VCaP (cell line): ENCODE measurements at regions not wholly inside any gene's neighbourhood (a gene's known extent, or its start where the extent isn't known, plus 50 kb on each side); places are given as distances from the start of the nearest gene placed in this dataset.

Experiments
- H3K27ac ChIP-seq: fragments of 450-650 bp; 2 replicates; pipeline ENCODE4 v1.5.1; 2017
- CTCF ChIP-seq: fragments of 450-650 bp; conservative IDR thresholded peaks from 2 replicates; pipeline ENCODE4 v1.5.1; 2017; ENCODE audit warnings: mild to moderate bottlenecking, moderate library complexity

GRCh38 chr5:89267788-89268187 lies 384.8 kb upstream of the MEF2C start:
- no peak for TF ChIP-seq CTCF
- H3K27ac ChIP-seq, result no peak overlapping the region

- no peak overlapping the region for H3K27ac ChIP-seq
- TF ChIP-seq CTCF, result no peak
Measured at GRCh38 chr5:89265511-89266179, 382.7 kb upstream of the MEF2C start.

- TF ChIP-seq CTCF, result no peak
- H3K27ac ChIP-seq, result no peak overlapping the region
Measured at GRCh38 chr5:89263846-89264245, 380.9 kb upstream of the MEF2C start.

GRCh38 chr5:89262030-89262429 lies 379.0 kb upstream of the MEF2C start:
- no peak for TF ChIP-seq CTCF
- no peak overlapping the region for H3K27ac ChIP-seq

- no peak for TF ChIP-seq CTCF
Measured at GRCh38 chr5:89260254-89260653, 377.3 kb upstream of the MEF2C start.

GRCh38 chr5:89255845-89256463 lies 373.0 kb upstream of the MEF2C start:
- no peak for TF ChIP-seq CTCF
- no peak overlapping the region for H3K27ac ChIP-seq

More at GRCh38 chr5:89260254-89260653, 377.3 kb upstream of the MEF2C start:
- H3K27ac ChIP-seq, result no peak overlapping the region

- no peak overlapping the region for H3K27ac ChIP-seq
- no peak for TF ChIP-seq CTCF
Measured at GRCh38 chr5:89253666-89254352, 370.8 kb upstream of the MEF2C start.
